ENCODE measurements at regions not wholly inside any gene's neighbourhood (a gene's known extent, or its start where the extent isn't known, plus 50 kb on each side); places are given as distances from the start of the nearest gene placed in this dataset.

DNA sequence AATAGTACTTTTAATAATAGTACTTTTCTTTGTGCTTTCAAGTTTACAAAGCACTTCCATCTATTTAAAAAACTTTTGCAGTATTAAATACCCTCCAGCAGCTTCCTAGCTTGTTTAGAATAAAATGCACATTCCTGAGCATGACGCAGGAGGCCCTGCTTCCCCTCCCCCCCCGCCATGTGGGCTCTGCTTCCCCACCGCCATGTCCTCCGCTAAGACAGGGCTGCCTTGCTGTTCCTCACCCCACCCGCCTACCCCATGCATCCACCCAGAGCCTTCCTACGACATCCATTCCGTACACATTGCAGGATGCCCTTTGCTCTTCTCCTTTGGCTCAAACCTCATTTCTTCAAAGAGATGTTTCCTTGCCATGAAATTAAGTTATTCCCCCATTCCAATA, 205.9 kb upstream of the MSX2 start:
- intact Hi-C loops (cut with micrococcal nuclease; ENCODE audit: unreplicated experiment) = no loop called here
- ChIA-PET CTCF (no interaction called here), RAD21 (ENCODE audit: unreplicated experiment) (no interaction called here), POLR2A (no interaction called here), SMC1A (ENCODE audit: uncharacterized antibody, unreplicated experiment) (interaction anchor here (0.5 kb wide), 1 partner anchor 1852 kb away, joined by 4 read pairs; no protein-coding TSS in a partner anchor)
- no peaks in the 10 kb centered on the region for H4K20me1 ChIP-seq (ENCODE audit: control insufficient read depth, insufficient read depth)
- WGBS (ENCODE audit: insufficient coverage, insufficient replicate concordance, low lambda C conversion rate, missing lambda C conversion rate) = 36% methylated on average over 2 of the region's 7 CpGs
- no peaks in the 10 kb centered on the region for H3K4me1 ChIP-seq (ENCODE audit: control insufficient read depth, insufficient read depth, low read length)
- in situ Hi-C loops (cut with MboI) = no loop called here
- FAIRE-seq (no peak), DNase-seq (ENCODE audit: low read depth, low spot score) (no peak), ATAC-seq (no peak)
- no peaks in the 10 kb centered on the region for H3K79me2 ChIP-seq (ENCODE audit: control insufficient read depth, insufficient read depth, low read length)
- H3K9ac ChIP-seq (ENCODE audit: control insufficient read depth, insufficient read depth, low read length) = no peak overlapping the region
- H3K27me3 ChIP-seq (replicated peaks in 1 of 2; ENCODE audit: control insufficient read depth in 2 of 2, insufficient read depth in 2 of 2, low read length in 1 of 2) = no peaks in the 10 kb centered on the region
- no peak overlapping the region for H3K4me3 ChIP-seq
- H3K9me3 ChIP-seq (replicated peaks; ENCODE audit: control insufficient read depth, insufficient read depth, low read length) = no peaks in the 10 kb centered on the region
- TF ChIP-seq EP300 (IDR thresholded peaks at IDR 0.05; ENCODE audit: borderline replicate concordance in 1 of 2, control insufficient read depth in 1 of 2, low read depth in 2 of 2, low read length in 2 of 2) = no peak
- H3K27ac ChIP-seq (ENCODE audit: control insufficient read depth, insufficient read depth) = no peak overlapping the region
- no TSS peak for BruUV-seq (replicated peaks)
- H2AFZ ChIP-seq (ENCODE audit: control insufficient read depth, low read depth, low read length) = no peak overlapping the region
- H3K4me2 ChIP-seq (ENCODE audit: control insufficient read depth, insufficient read depth) = no peak overlapping the region
- H3K36me3 ChIP-seq (ENCODE audit: control insufficient read depth in 2 of 2, insufficient read depth in 2 of 2, low read length in 1 of 2) = no peaks in the 10 kb centered on the region

DNA sequence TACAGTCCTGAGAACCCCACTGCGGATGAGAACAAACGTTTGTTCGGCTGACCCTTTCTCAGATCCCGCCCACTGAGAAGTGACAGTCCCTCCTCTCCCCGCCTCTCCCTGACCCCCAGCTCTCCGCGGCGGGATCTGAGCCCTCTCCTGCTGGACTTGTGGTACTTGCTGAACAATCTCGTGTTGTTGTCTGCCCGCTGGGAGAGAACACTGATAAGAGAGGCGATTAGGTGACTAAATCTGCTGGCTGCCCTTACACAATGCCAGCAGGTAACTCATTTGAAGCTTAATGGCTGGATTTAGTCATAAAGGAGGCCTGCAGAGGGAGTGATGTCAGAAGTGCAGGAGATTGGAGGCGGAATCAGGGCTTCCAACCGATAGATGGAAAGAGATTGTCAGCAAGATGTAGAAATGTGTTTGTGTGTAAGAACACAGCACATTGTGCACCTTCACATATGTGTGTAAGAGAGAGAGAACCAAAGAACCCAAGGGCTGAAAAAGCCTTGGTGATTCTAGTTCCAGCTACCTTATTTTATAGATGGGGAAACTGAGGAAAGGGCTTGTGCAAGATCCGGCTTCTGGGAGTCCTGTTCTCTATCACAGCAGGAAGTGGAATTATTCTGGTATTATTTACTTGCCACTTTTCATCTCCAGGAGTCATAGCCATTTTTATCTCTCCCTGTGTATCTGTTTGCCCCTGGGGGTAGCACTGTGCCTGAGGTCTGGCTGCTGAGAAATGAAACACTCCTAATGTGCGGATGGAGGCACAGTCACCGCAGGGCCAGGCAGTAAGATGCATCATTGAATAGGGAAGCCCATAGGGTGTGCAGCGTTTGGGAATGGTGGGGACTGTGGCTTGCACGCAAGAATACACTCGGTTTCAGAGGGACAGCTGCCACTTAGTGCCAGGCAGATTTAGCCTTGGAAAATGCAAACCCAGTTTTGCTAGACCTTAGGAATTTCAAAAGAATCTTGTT, 203.7 kb upstream of the MSX2 start:
- POLR2A ChIA-PET = no interaction called here
- intact Hi-C loops (cut with micrococcal nuclease; ENCODE audit: unreplicated experiment) = no loop called here
- no peaks in the 10 kb centered on the region for H3K27me3 ChIP-seq (replicated peaks in 1 of 2; ENCODE audit: control insufficient read depth in 2 of 2, insufficient read depth in 2 of 2, low read length in 1 of 2)
- CTCF ChIA-PET = no interaction called here
- no peak for DNase-seq (ENCODE audit: low read depth, low spot score)
- no peaks in the 10 kb centered on the region for H3K36me3 ChIP-seq (ENCODE audit: control insufficient read depth in 2 of 2, insufficient read depth in 2 of 2, low read length in 1 of 2)
- no peaks in the 10 kb centered on the region for H4K20me1 ChIP-seq (ENCODE audit: control insufficient read depth, insufficient read depth)
- BruUV-seq (replicated peaks) = no TSS peak
- FAIRE-seq = no peak
- H3K79me2 ChIP-seq (ENCODE audit: control insufficient read depth, insufficient read depth, low read length) = no peaks in the 10 kb centered on the region
- RAD21 ChIA-PET (ENCODE audit: unreplicated experiment) = no interaction called here
- in situ Hi-C loops (cut with MboI) = no loop called here
- H2AFZ ChIP-seq (ENCODE audit: control insufficient read depth, low read depth, low read length) = no peak overlapping the region
- no peak overlapping the region for H3K4me2 ChIP-seq (ENCODE audit: control insufficient read depth, insufficient read depth)
- H3K4me1 ChIP-seq (ENCODE audit: control insufficient read depth, insufficient read depth, low read length) = no peaks in the 10 kb centered on the region
- no peak overlapping the region for H3K4me3 ChIP-seq
- ATAC-seq = no peak
- whole genome bisulfite sequencing (ENCODE audit: insufficient coverage, insufficient replicate concordance, low lambda C conversion rate, missing lambda C conversion rate) = 47% methylated on average over 19 of the region's 19 CpGs
- H3K9ac ChIP-seq (ENCODE audit: control insufficient read depth, insufficient read depth, low read length) = no peak overlapping the region
- H3K9me3 ChIP-seq (replicated peaks; ENCODE audit: control insufficient read depth, insufficient read depth, low read length) = no peaks in the 10 kb centered on the region
- SMC1A ChIA-PET (ENCODE audit: uncharacterized antibody, unreplicated experiment) = no interaction called here
- H3K27ac ChIP-seq (ENCODE audit: control insufficient read depth, insufficient read depth) = no peak overlapping the region
- TF ChIP-seq, protein P1, sequence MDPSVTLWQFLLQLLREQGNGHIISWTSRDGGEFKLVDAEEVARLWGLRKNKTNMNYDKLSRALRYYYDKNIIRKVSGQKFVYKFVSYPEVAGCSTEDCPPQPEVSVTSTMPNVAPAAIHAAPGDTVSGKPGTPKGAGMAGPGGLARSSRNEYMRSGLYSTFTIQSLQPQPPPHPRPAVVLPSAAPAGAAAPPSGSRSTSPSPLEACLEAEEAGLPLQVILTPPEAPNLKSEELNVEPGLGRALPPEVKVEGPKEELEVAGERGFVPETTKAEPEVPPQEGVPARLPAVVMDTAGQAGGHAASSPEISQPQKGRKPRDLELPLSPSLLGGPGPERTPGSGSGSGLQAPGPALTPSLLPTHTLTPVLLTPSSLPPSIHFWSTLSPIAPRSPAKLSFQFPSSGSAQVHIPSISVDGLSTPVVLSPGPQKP (IDR thresholded peaks at IDR 0.05; ENCODE audit: low read depth, low read length) = no peak
- TF ChIP-seq TCF3 (IDR thresholded peaks at IDR 0.05; ENCODE audit: borderline replicate concordance, insufficient read depth, low read depth, low read length) (no peak), BHLHE40 (IDR thresholded peaks at IDR 0.05; ENCODE audit: borderline replicate concordance in 1 of 2, low read depth in 2 of 2, low read length in 1 of 2) (no peak), SUPT20H (IDR thresholded peaks at IDR 0.05; ENCODE audit: borderline replicate concordance, control insufficient read depth, low read depth, low read length) (no peak), ZNF207 (IDR thresholded peaks at IDR 0.05; ENCODE audit: borderline replicate concordance) (no peak), BMI1 (IDR thresholded peaks at IDR 0.05; ENCODE audit: borderline replicate concordance) (no peak), SP1 (IDR thresholded peaks at IDR 0.05; ENCODE audit: low read depth, low read length) (no peak), POLR2AphosphoS2 (IDR thresholded peaks at IDR 0.05; ENCODE audit: low read depth, low read length) (no peak)
- TF ChIP-seq, protein P2, sequence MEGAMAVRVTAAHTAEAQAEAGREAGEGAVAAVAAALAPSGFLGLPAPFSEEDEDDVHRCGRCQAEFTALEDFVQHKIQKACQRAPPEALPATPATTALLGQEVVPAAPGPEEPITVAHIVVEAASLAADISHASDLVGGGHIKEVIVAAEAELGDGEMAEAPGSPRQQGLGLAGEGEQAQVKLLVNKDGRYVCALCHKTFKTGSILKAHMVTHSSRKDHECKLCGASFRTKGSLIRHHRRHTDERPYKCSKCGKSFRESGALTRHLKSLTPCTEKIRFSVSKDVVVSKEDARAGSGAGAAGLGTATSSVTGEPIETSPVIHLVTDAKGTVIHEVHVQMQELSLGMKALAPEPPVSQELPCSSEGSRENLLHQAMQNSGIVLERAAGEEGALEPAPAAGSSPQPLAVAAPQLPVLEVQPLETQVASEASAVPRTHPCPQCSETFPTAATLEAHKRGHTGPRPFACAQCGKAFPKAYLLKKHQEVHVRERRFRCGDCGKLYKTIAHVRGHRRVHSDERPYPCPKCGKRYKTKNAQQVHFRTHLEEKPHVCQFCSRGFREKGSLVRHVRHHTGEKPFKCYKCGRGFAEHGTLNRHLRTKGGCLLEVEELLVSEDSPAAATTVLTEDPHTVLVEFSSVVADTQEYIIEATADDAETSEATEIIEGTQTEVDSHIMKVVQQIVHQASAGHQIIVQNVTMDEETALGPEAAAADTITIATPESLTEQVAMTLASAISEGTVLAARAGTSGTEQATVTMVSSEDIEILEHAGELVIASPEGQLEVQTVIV (IDR thresholded peaks at IDR 0.05; ENCODE audit: borderline replicate concordance, partially characterized antibody) = no peak
- TF ChIP-seq, protein P3, sequence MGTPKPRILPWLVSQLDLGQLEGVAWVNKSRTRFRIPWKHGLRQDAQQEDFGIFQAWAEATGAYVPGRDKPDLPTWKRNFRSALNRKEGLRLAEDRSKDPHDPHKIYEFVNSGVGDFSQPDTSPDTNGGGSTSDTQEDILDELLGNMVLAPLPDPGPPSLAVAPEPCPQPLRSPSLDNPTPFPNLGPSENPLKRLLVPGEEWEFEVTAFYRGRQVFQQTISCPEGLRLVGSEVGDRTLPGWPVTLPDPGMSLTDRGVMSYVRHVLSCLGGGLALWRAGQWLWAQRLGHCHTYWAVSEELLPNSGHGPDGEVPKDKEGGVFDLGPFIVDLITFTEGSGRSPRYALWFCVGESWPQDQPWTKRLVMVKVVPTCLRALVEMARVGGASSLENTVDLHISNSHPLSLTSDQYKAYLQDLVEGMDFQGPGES (IDR thresholded peaks at IDR 0.05) = no peak

Data from GM12878 (cell line).